Keratinocyte (primary cell): ENCODE measurements at regions not wholly inside any gene's neighbourhood (a gene's known extent, or its start where the extent isn't known, plus 50 kb on each side); places are given as distances from the start of the nearest gene placed in this dataset.

ENCODE experiments used
- EZH2 ChIP-seq: IDR thresholded peaks from one replicate; pipeline ENCODE4 v1.6.1; 2012; ENCODE audit warnings: inconsistent platforms, mild to moderate bottlenecking, low read length, moderate library complexity
- TF ChIP-seq, protein P1 (sequence below), 3 experiments: IDR thresholded peaks in 1 of 3; conservative IDR thresholded peaks in 1 of 3; optimal IDR thresholded peaks in 1 of 3; 2 replicates in 2 of 3; 3 replicates in 1 of 3; pipeline versions ENCODE3 to v1.5.1; 2011; ENCODE audit warnings: low read length in 3 of 3, mild to moderate bottlenecking in 3 of 3, moderate library complexity in 2 of 3, control low read depth in 1 of 3, inconsistent platforms in 1 of 3; ENCODE audit not compliant: insufficient read depth in 2 of 3; ENCODE audit errors: extremely low read depth in 1 of 3

- TF ChIP-seq, protein P1, sequence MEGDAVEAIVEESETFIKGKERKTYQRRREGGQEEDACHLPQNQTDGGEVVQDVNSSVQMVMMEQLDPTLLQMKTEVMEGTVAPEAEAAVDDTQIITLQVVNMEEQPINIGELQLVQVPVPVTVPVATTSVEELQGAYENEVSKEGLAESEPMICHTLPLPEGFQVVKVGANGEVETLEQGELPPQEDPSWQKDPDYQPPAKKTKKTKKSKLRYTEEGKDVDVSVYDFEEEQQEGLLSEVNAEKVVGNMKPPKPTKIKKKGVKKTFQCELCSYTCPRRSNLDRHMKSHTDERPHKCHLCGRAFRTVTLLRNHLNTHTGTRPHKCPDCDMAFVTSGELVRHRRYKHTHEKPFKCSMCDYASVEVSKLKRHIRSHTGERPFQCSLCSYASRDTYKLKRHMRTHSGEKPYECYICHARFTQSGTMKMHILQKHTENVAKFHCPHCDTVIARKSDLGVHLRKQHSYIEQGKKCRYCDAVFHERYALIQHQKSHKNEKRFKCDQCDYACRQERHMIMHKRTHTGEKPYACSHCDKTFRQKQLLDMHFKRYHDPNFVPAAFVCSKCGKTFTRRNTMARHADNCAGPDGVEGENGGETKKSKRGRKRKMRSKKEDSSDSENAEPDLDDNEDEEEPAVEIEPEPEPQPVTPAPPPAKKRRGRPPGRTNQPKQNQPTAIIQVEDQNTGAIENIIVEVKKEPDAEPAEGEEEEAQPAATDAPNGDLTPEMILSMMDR (optimal IDR thresholded peaks at IDR 0.05 in 1 of 3, IDR thresholded peaks at IDR 0.05 in 1 of 3, conservative IDR thresholded peaks at IDR 0.05 in 1 of 3; ENCODE audit: extremely low read depth in 1 of 3, insufficient read depth in 2 of 3, low read length in 3 of 3), result no peak
- TF ChIP-seq EZH2, result no peak
These were observed 382.3 kb upstream of the EMCN start for GRCh38 chr4:100900134-100900533.
